HFFc6 (cell line): ENCODE measurements at regions not wholly inside any gene's neighbourhood (a gene's known extent, or its start where the extent isn't known, plus 50 kb on each side); places are given as distances from the start of the nearest gene placed in this dataset.

Experiments
- DNase-seq: peaks from one replicate; pipeline ENCODE4 v3.0.0-alpha.2; 2018
- H3K27ac Mint-ChIP-seq: 2 replicates; pipeline ENCODE4 v1.8.0; 2020; ENCODE audit warnings: mild to moderate bottlenecking, mixed read lengths
- H3K27me3 Mint-ChIP-seq: 2 replicates; pipeline ENCODE4 v1.8.0; 2021; ENCODE audit warnings: mild to moderate bottlenecking, moderate library complexity, mixed read lengths; ENCODE audit not compliant: insufficient read depth
- H3K36me3 Mint-ChIP-seq: 2 replicates; pipeline ENCODE4 v1.8.0; 2021; ENCODE audit warnings: low read depth, mixed read lengths
- H3K4me1 Mint-ChIP-seq: 2 replicates; pipeline ENCODE4 v1.8.0; 2020; ENCODE audit warnings: low read depth, mixed read lengths
- H3K4me3 Mint-ChIP-seq: 2 replicates; pipeline ENCODE4 v1.8.0; 2020; ENCODE audit warnings: mild to moderate bottlenecking, moderate library complexity, mixed read lengths
- H3K9me3 Mint-ChIP-seq: 2 replicates; pipeline ENCODE4 v1.8.0; 2020; ENCODE audit warnings: mild to moderate bottlenecking, mixed read lengths
- TF ChIP-seq, protein P1 (sequence below): fragments of 200-600 bp; sonication (generic); IDR thresholded peaks from 2 replicates; pipeline ENCODE4 v1.5.0; 2021; ENCODE audit warnings: antibody characterized with exemption, mild to moderate bottlenecking

GRCh38 chr10:60728056-60728455, 50.2 kb upstream of the CDK1 start:
- peaks cover 14% of the 10 kb centered on the region for H3K27me3 Mint-ChIP-seq
- DNase-seq: no peak
- TF ChIP-seq, protein P1, sequence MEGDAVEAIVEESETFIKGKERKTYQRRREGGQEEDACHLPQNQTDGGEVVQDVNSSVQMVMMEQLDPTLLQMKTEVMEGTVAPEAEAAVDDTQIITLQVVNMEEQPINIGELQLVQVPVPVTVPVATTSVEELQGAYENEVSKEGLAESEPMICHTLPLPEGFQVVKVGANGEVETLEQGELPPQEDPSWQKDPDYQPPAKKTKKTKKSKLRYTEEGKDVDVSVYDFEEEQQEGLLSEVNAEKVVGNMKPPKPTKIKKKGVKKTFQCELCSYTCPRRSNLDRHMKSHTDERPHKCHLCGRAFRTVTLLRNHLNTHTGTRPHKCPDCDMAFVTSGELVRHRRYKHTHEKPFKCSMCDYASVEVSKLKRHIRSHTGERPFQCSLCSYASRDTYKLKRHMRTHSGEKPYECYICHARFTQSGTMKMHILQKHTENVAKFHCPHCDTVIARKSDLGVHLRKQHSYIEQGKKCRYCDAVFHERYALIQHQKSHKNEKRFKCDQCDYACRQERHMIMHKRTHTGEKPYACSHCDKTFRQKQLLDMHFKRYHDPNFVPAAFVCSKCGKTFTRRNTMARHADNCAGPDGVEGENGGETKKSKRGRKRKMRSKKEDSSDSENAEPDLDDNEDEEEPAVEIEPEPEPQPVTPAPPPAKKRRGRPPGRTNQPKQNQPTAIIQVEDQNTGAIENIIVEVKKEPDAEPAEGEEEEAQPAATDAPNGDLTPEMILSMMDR: no peak
- no peak overlapping the region for H3K4me3 Mint-ChIP-seq
- no peaks in the 10 kb centered on the region for H3K4me1 Mint-ChIP-seq
- no peaks in the 10 kb centered on the region for H3K9me3 Mint-ChIP-seq
- H3K36me3 Mint-ChIP-seq: no peaks in the 10 kb centered on the region
- no peak overlapping the region for H3K27ac Mint-ChIP-seq

DNA sequence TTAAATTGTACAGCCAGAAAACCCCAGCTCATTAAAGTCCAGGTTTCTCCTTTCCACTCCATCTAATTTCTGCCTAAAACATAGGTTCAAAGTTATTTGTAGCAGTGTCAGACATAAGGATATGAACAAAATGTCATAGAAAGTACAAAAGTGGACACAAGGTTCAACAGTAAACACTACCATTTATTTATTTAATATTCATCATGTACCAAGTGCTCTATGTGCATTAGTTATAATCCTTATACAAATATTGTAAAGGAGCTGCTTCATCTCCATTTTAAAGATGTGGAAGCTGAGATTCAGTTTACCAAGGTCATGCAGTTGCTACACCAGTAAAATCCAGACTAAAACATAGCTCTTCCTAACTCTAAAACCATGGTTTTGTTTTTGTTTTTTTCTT, 52.0 kb upstream of the CDK1 start:
- Mint-ChIP-seq H3K4me1 (no peaks in the 10 kb centered on the region), H3K9me3 (no peaks in the 10 kb centered on the region), H3K4me3 (no peak overlapping the region), H3K36me3 (no peaks in the 10 kb centered on the region), H3K27ac (no peak overlapping the region), H3K27me3 (peaks cover 4% of the 10 kb centered on the region; the same call in 1 of the 2 replicates)
- TF ChIP-seq, protein P1: no peak
- DNase-seq: no peak

DNA sequence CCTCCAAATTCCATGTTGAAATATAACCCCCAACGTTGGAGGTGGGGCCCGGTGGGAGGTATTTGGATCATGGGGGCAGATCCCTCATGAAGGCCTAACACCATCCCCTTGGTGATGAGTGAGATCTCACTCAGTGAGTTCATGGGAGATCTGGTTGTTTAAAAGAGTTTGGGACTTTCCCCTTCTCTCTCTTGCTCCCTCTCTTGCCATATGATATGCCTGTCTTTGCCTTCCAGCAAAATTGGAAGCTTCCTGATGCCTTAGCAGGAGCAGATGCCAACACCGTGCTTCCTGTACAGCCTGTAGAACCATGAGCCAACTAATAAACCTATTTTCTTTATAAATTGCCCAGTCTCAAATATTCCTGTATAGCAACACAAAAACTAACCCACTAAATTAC, 55.7 kb upstream of the CDK1 start:
- Mint-ChIP-seq H3K9me3 (no peaks in the 10 kb centered on the region), H3K27me3 (peaks cover 4% of the 10 kb centered on the region), H3K27ac (no peak overlapping the region), H3K4me3 (no peak overlapping the region), H3K36me3 (no peaks in the 10 kb centered on the region), H3K4me1 (no peaks in the 10 kb centered on the region)
- DNase-seq: no peak
- TF ChIP-seq, protein P1: no peak

DNA sequence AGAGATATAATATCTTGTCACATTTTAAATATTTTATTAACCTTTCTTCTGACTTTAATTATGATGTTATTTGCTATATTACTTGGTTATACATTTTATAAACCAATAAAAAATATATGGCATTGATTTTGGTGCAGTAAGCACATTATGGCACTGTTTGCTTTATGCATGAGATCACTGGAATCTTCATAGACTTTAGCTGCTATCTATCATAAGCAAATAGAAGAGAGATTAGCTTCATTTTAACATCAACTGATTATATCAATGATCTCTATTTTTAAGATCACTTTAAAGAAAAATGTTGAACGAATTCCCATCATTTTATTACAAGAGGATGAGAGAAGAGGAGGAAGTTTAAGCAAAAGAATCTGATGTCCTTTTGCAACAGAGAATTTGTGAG, 58.6 kb upstream of the CDK1 start:
- Mint-ChIP-seq H3K27ac (no peak overlapping the region), H3K36me3 (no peaks in the 10 kb centered on the region), H3K4me3 (no peak overlapping the region), H3K4me1 (no peaks in the 10 kb centered on the region), H3K9me3 (no peaks in the 10 kb centered on the region), H3K27me3 (peaks cover 4% of the 10 kb centered on the region)
- TF ChIP-seq, protein P1: no peak
- DNase-seq: no peak

- no peak for DNase-seq
- Mint-ChIP-seq H3K9me3 (no peaks in the 10 kb centered on the region), H3K36me3 (no peaks in the 10 kb centered on the region), H3K27me3 (peaks cover 8% of the 10 kb centered on the region), H3K4me3 (no peak overlapping the region), H3K27ac (no peak overlapping the region), H3K4me1 (no peaks in the 10 kb centered on the region)
- TF ChIP-seq, protein P1: no peak
Measured at GRCh38 chr10:60718886-60719285, 59.4 kb upstream of the CDK1 start.

- Mint-ChIP-seq H3K9me3 (no peaks in the 10 kb centered on the region), H3K4me1 (no peaks in the 10 kb centered on the region), H3K27me3 (peaks cover 8% of the 10 kb centered on the region), H3K36me3 (no peaks in the 10 kb centered on the region), H3K27ac (no peak overlapping the region), H3K4me3 (no peak overlapping the region)
- TF ChIP-seq, protein P1: no peak
- no peak for DNase-seq
Measured at GRCh38 chr10:60717852-60718251, 60.4 kb upstream of the CDK1 start.
